ENCODE measurements at regions not wholly inside any gene's neighbourhood (a gene's known extent, or its start where the extent isn't known, plus 50 kb on each side); places are given as distances from the start of the nearest gene placed in this dataset.

- BruUV-seq (replicated peaks): no TSS peak
- Histone ChIP-seq H3K27me3 (ENCODE audit: insufficient read depth, low read length) (no peaks in the 10 kb centered on the region), H3K4me1 (ENCODE audit: control insufficient read depth in 1 of 2, insufficient read depth in 2 of 2, low read length in 2 of 2) (peaks cover 0 to 4% of the 10 kb centered on the region in 2 experiments; a peak in 1 of 4 replicates), H4K20me1 (ENCODE audit: insufficient read depth) (no peaks in the 10 kb centered on the region), H3K27ac (ENCODE audit: low read depth, low read length) (no peak overlapping the region), H3K4me3 (replicated peaks in 1 of 2; ENCODE audit: low read depth in 1 of 2, low read length in 2 of 2) (no peak overlapping the region), H3K36me3 (ENCODE audit: control insufficient read depth in 1 of 2, insufficient read depth in 2 of 2, low read length in 2 of 2) (no peaks in the 10 kb centered on the region), H2AFZ (ENCODE audit: low read depth, low read length, poor library complexity, severe bottlenecking) (no peak overlapping the region), H3K4me2 (ENCODE audit: low read length) (no peak overlapping the region), H3K9me2 (ENCODE audit: insufficient read depth) (no peaks in the 10 kb centered on the region), H3K9ac (ENCODE audit: low read length) (no peak overlapping the region), H3K9me3 (ENCODE audit: control insufficient read depth in 1 of 2, insufficient read depth in 1 of 2, low read depth in 1 of 2, low read length in 2 of 2) (no peaks in the 10 kb centered on the region), H3K79me2 (ENCODE audit: insufficient read depth, low read length) (no peaks in the 10 kb centered on the region)
- TF ChIP-seq CTCF (IDR thresholded peaks at IDR 0.05 in 2 of 3, conservative IDR thresholded peaks at IDR 0.05 in 1 of 3; ENCODE audit: borderline replicate concordance in 1 of 3, insufficient read depth in 1 of 3, low read depth in 2 of 3, low read length in 2 of 3) (no peak), TCF7L2 (IDR thresholded peaks at IDR 0.05; ENCODE audit: borderline replicate concordance, extremely low read depth, insufficient read depth, insufficient read length) (no peak), SRF (IDR thresholded peaks at IDR 0.05; ENCODE audit: low read depth) (no peak), REST (IDR thresholded peaks at IDR 0.05; ENCODE audit: low read depth) (no peak), EZH2phosphoT487 (IDR thresholded peaks at IDR 0.05; ENCODE audit: borderline replicate concordance) (no peak), YY1 (IDR thresholded peaks at IDR 0.05; ENCODE audit: extremely low read depth, insufficient replicate concordance, low read depth, low read length) (no peak), ZFX (IDR thresholded peaks at IDR 0.05) (no peak)
- DNase-seq (ENCODE audit: low read depth, low spot score) (no peak), ATAC-seq (no peak)
- CTCF ChIA-PET: no interaction called here
- intact Hi-C loops (cut with micrococcal nuclease): no loop called here
- POLR2A ChIA-PET: no interaction called here
- RAD21 ChIA-PET (ENCODE audit: low non-redundant PET in 1 of 2, low total read pairs in 2 of 2, uncharacterized antibody in 2 of 2, unreplicated experiment in 2 of 2): no interaction called here
Observed at GRCh38 chr10:83990126-83990525, 149.2 kb upstream of the GHITM start.

Data from HCT116 (cell line).